Stimulated activated CD4-positive, alpha-beta T cell treated with anti-CD3 and anti-CD28 coated beads, TNF-alpha, amount 100 ng/mL, for 24 hours (primary cell): ENCODE measurements at regions not wholly inside any gene's neighbourhood (a gene's known extent, or its start where the extent isn't known, plus 50 kb on each side); places are given as distances from the start of the nearest gene placed in this dataset.

ENCODE experiments used
- DNase-seq, 3 experiments: peaks; one replicate each; pipeline ENCODE4 v3.0.0-alpha.2; 2020; ENCODE audit warnings: low read depth in 3 of 3

GRCh38 chr20:60986506-60987156 is 265.4 kb upstream of the CDH4 start:
- no peak for DNase-seq

- DNase-seq, result no peak
These were observed 262.0 kb upstream of the CDH4 start for GRCh38 chr20:60990061-60990460.

DNA sequence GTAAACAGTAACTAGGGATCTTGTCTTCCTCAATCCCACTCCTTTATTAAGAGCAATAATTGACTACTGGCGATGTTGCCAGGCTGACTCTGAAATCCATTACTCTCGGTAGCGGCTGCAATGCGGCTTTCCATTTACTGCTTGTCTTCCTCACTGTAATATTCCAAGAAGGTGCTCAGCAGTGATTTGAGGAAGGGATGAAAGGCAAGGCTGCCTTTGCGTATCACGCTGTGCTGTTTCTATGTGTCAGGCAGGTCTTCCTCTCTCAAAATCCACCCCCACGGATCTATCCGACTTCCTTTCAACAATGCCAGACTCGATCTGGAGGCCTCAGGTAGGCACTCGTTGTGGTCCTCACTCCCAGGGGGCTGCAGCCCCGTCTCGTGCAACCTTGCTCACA is 261.4 kb upstream of the CDH4 start:
- DNase-seq, result no peak

DNA sequence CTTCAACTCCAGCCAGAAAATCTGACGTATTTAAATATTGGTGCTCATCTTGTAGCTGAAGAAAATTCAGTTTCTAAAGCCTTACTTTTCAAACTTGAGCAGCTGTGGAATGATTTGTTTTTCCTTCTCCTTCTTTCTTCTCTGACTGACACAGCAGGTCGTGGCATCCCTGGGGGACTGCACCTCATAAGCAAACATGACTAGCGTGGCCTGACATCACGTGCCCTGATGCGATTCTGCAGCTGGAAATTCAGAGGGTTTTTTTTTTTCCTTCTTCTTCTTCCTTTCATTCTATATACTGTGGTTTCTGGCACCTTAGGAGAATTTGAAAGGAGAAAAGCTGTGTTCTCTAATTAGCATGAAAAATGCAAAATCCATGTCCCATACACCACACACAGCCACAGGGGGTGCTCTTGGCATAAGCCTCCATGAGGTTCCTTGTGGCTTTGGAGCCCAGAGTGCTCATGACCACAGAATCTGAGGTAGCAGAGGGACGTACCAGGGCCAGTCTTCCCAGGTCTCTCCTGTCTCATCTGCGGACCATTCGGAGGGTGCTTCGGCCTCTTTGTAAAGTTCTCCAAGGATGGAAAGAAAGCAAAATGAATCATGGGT is 258.5 kb upstream of the CDH4 start:
- no peak for DNase-seq

- DNase-seq, result no peak
These were observed 252.8 kb upstream of the CDH4 start for GRCh38 chr20:60999250-60999649.

GRCh38 chr20:61002090-61002489 is 250.0 kb upstream of the CDH4 start:
- no peak for DNase-seq

DNA sequence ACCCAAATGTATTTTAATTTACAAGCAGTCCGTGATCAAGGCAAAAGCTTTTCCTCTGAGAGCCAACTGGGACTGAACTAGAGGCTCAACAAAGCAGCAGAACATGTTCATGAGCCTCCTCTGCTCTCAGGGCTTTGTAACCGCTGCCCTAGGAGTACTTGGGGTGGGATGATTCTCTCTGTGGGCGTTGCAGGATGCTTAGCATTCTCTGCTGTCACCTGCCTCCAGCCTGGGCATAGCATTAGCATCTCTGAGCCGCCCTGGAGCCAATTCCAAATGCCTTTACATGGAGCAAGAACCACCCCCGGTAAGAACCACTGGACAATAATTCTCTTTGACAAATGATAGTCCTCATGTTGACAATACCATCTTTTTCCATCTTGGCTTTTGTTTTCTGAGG is 237.6 kb upstream of the CDH4 start:
- no peak for DNase-seq

DNA sequence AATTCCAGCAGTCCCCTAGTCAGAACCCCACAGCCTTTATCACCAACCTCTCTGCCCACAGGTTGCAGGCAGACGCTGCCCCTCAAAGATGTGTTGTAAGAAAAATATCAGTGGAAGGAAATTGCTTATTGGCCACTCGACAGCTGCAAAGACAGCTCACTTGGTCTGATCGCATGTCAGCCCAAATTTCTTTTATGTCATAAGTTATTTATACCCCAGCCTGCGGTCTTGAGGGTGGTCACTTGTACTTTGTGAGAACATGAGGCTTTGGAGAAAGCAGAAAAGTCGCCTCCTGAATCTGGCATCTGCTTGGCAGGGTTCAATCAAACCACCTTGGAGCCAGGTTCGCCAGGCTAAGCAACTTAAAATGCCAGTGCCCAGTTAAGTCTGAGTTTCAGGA is 236.5 kb upstream of the CDH4 start:
- DNase-seq, result no peak

DNA sequence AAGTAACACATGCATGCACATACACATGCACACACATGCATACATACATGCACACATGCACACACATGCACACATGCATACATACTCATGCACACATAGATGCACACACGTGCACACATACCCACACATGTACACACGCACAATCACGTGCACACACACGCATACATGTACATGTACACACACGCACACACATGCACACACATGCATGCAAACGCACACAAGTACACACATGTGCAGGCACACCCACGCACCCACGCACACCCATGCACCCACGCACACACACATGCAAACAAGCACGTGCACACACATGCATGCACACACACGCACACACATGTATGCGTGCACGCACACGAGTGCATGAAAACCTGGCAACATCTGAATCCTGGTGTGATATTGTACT is 232.7 kb upstream of the CDH4 start:
- DNase-seq, result no peak

GRCh38 chr20:61023612-61024011 is 228.4 kb upstream of the CDH4 start:
- DNase-seq, result no peak

GRCh38 chr20:61024390-61024789 is 227.7 kb upstream of the CDH4 start:
- no peak for DNase-seq

DNA sequence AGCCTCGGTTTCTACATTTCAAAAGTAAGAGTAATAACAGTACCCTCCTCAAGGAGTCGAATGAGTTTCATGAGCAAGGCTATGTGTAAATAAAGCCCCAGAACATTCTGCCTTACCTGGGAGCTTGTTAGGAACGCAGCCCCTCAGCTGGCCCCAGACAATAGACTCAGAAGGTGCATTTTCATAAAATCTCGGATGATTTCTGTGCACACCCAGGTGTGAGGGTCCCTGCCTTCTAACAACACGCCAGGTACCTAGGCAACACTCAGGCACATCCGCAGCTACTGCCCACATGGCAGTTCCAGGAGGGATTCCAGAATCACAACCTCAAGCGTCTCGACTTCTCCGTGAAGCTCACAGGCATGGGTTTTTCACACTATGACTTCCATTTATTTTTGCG is 226.5 kb upstream of the CDH4 start:
- no peak for DNase-seq

GRCh38 chr20:61026173-61026572 is 225.9 kb upstream of the CDH4 start:
- no peak for DNase-seq

- no peak for DNase-seq
These were observed 225.3 kb upstream of the CDH4 start for GRCh38 chr20:61026731-61027130.

DNA sequence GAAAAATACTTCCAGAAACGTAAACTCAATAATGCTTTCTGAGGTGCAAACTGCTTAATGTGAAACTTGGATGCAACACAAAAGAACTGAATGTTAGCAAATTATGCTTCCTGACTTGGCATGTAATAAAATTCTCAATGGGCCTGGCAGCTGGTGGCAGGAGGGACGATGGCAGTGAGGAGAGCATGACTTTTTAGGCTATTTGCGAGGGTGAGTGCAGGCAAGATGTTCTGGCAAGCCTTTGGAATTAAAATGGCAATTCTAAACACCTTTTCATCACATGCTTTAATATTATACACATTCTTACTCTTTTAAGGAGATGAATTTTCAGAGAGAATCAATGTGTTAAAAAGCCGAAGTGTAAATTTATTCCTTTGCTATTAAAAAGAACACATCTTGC is 224.8 kb upstream of the CDH4 start:
- DNase-seq, result no peak

DNA sequence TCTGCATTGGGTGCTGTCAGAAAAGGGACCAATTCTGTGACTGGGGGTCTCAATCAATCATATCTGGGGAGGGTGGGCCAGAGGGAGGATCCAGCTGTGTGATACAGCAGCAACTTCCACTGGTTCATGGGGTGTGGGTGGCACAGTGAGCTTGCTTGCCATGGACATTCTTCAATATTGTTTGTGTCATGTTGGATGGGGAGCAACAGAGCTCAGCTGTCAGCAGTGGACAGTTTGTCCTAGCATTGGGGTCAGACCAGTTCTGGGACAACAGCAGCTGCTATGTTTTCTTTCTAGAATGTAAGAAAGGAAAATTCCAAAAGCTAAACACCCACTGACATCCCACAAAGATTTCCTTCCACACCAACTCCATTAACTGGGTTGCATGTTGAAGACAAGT is 221.9 kb upstream of the CDH4 start:
- DNase-seq, result no peak

DNA sequence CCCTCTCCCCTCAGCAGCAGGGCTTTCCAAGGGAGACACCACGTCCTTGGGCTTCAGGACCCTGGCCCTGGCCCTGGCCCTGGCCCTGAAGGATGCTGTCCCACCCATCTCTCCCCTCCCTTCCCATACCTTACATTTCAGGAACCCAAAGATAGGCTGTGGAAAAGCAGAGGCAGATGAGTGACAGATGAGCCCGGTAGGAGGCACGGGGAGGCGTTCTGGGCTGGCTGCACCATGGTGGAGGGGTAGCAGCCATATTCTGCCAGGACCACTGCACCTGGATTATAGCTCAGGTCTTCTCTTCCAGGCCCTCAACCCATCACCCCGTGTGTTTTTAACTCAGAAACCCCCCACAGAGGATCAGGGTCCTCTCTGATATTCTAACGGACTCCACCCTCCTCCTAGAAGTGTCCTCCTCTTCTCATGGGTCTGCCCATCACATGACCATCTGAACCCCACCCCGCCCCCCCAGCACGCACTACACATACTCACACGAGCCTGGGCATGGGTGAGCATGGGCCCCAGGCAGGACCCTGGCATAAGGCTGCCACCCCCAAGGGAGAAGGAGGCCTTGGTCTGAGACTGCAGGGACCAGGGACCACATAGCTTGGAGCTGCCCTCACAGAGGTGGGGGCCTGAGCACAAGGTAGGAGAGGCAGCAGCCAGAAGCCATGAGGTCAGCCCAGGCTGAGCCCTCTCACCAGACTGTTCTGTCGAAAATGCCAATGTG is 220.8 kb upstream of the CDH4 start:
- no peak for DNase-seq

DNA sequence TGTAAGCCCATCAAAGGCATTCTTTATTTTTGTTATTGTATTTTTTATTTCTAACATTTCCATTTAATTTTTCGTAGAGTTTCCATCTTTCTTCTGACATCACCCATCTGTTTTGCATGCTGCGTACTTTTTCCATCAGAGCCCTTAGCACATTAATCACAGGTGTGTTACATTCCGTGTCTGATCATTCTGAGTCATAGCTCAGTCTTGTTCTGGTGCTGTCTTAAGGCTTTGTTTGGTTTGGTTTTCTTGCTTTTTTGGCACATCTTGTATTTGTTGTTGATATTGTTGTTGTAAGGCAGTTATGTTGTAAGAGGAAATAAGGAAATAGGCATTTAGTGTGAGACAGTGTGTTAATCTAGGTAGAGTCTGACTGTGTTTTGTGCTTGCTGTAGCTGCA is 214.6 kb upstream of the CDH4 start:
- DNase-seq, result no peak

DNA sequence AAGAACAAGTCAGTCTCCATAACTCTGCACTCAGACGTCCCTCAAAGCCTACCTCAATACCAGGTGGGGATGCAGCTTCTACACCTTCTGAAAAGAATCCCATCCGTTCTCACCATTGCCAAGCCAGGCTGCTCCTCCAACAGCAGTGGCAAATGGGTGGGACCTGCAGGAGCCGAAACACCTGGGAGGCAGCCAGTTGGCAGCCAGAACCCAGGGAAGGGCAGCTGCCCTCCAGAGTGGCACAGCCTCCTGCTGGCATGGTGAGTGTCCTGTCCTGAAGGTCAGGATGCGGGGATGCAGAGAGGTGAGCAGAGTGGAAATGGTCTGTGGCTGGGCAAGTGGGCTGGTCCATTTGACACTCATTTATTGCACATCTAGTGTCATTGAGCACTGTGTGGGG is 210.6 kb upstream of the CDH4 start:
- no peak for DNase-seq

DNA sequence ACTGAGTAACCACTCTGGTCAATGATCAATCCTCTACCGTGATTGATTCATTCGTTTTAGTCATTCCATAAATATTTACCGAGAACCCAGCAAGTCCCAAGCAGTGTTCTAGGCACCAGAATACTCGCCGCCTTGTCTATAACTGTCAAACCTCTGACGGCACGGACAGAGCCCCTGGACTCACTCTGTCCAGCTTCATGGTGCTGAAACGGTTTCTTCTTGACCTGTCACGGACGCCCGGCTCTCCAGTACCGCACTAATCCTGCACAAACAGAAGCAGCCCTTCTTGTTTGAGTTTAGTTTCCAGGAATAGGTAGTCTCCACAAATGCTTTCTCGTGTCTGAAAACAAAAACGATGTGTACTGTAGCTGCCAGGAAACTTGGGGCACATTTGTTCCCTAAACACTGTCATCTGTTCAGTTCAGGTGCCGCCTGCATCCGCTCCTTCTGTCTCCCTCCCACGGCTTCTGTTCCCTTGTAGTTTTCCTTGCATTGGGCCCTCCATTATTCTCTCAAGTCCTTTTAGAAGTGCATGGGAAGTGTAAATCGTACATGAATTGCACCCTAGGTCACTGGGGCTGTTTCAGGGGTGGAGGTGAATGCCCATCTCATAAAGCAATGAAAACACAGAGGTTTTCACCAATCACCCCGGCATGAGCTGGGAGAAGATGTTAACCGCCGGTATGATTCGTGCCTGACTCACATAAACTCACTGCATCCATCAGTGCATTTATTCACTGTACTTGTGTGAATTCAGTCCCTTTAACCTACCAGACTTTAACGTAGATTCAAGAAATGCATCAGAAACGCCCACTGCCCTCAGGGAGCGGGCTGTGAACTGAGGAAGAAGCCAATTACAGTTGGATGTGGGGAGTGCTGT is 209.3 kb upstream of the CDH4 start:
- DNase-seq, result no peak

DNA sequence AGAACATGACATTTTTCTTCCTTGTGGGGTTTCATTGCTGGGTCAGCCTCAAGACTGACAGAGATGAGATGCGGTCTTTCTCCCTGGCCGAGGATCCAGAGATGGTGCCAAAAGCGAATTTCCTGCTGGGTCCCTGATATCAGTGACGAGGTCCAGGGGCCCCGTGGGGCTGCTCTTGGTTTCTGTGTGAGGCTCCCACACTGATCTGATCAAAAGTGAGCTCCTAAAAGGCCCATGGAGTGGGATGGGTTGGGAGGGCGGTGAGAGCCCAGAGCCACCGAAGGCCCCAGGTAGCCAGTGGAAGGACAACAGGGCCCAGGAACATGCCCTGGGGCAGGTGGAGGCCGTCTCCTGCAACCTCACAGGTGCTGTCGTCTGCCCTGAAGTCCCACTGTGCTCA is 208.4 kb upstream of the CDH4 start:
- DNase-seq, result no peak

- no peak for DNase-seq
These were observed 207.6 kb upstream of the CDH4 start for GRCh38 chr20:61044499-61044898.
